ENCODE measurements at regions not wholly inside any gene's neighbourhood (a gene's known extent, or its start where the extent isn't known, plus 50 kb on each side); places are given as distances from the start of the nearest gene placed in this dataset.

DNA sequence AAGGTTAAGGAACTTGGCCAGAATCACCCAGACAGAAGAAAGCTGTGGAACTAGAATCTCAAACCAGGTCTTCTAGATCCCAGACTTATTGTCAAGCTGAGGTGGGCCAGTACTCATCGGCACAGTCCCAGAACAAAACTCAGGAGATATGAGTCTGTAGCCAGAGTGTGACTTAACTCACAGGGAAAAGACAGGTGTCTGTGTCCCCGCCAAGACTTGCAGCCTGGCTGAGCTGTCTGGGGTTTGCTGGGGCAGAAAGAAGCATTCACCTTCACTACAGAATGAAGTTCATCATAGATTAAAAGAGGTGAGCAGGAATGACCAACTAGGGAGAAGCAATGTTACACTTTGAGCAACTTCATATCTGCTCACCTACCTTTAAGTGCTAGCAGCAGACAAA is 257.2 kb downstream of the FOXO1 start:
- TF ChIP-seq TAF1 (IDR thresholded peaks at IDR 0.05; ENCODE audit: borderline replicate concordance, insufficient read depth, low read length) (no peak), FOXP2 (optimal IDR thresholded peaks at IDR 0.05; ENCODE audit: borderline replicate concordance, extremely low read depth, extremely low read length, insufficient read depth) (no peak), SIN3A (IDR thresholded peaks at IDR 0.05; ENCODE audit: borderline replicate concordance, insufficient read depth, low read length) (no peak), POLR2AphosphoS5 (IDR thresholded peaks at IDR 0.05; ENCODE audit: low read depth, low read length) (no peak)
- TF ChIP-seq, protein P1, sequence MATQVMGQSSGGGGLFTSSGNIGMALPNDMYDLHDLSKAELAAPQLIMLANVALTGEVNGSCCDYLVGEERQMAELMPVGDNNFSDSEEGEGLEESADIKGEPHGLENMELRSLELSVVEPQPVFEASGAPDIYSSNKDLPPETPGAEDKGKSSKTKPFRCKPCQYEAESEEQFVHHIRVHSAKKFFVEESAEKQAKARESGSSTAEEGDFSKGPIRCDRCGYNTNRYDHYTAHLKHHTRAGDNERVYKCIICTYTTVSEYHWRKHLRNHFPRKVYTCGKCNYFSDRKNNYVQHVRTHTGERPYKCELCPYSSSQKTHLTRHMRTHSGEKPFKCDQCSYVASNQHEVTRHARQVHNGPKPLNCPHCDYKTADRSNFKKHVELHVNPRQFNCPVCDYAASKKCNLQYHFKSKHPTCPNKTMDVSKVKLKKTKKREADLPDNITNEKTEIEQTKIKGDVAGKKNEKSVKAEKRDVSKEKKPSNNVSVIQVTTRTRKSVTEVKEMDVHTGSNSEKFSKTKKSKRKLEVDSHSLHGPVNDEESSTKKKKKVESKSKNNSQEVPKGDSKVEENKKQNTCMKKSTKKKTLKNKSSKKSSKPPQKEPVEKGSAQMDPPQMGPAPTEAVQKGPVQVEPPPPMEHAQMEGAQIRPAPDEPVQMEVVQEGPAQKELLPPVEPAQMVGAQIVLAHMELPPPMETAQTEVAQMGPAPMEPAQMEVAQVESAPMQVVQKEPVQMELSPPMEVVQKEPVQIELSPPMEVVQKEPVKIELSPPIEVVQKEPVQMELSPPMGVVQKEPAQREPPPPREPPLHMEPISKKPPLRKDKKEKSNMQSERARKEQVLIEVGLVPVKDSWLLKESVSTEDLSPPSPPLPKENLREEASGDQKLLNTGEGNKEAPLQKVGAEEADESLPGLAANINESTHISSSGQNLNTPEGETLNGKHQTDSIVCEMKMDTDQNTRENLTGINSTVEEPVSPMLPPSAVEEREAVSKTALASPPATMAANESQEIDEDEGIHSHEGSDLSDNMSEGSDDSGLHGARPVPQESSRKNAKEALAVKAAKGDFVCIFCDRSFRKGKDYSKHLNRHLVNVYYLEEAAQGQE (IDR thresholded peaks at IDR 0.05; ENCODE audit: insufficient read depth in 1 of 2, low read depth in 2 of 2, low read length in 2 of 2): no peak

DNA sequence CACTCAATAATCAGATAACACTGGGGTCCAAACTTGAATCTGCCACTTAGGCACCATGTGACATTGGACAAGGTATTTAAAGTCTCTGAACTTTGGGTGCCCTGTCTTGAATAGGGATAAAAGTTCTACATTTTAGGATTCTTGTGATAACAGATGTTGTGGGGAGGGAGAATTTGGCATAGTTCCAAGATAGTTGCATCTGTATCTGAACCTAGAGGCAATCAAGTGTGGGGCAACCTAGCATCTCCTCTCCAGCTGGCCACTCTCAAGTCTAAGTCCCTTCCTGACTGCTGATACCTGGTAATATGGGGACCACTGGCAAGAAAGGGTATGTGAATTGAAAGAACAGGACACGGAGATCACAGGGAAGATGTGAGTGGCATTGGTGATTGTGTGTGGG is 256.1 kb downstream of the FOXO1 start:
- TF ChIP-seq FOXP2 (optimal IDR thresholded peaks at IDR 0.05; ENCODE audit: borderline replicate concordance, extremely low read depth, extremely low read length, insufficient read depth) (no peak), TAF1 (IDR thresholded peaks at IDR 0.05; ENCODE audit: borderline replicate concordance, insufficient read depth, low read length) (no peak)

DNA sequence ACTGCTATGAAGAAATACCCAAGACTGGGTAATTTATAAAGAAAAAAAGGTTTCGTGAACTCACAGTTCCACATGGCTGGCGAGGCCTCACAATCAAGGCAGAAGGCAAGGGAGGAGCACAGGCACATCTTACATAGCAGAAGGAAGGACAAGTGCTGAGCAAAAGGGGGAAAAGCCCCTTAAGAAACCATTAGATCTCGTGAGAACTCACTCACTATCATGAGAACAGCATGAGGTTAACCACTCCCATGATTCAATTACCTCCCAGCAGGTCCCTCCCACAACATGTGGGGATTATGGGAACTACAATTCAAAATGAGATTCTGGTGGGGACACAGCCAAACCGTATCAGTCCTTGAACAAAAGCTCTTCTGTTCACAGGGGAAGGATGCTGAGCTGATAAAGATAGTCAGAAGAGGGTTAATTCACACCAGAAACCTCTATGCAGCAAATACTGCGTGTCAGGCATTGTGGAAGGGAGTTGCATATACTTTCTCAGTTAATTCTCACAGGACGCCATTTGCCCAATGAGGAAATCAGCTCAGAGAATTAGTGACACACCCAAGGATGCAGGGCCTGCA is 246.2 kb downstream of the FOXO1 start:
- TF ChIP-seq, protein P1 (IDR thresholded peaks at IDR 0.05; ENCODE audit: insufficient read depth in 1 of 2, low read depth in 2 of 2, low read length in 2 of 2): no peak
- no peak for TF ChIP-seq FOXP2 (optimal IDR thresholded peaks at IDR 0.05; ENCODE audit: borderline replicate concordance, extremely low read depth, extremely low read length, insufficient read depth)
- no peak for TF ChIP-seq SIN3A (IDR thresholded peaks at IDR 0.05; ENCODE audit: borderline replicate concordance, insufficient read depth, low read length)
- TF ChIP-seq POLR2AphosphoS5 (IDR thresholded peaks at IDR 0.05; ENCODE audit: low read depth, low read length): no peak
- no peak for TF ChIP-seq TAF1 (IDR thresholded peaks at IDR 0.05; ENCODE audit: borderline replicate concordance, insufficient read depth, low read length)

DNA sequence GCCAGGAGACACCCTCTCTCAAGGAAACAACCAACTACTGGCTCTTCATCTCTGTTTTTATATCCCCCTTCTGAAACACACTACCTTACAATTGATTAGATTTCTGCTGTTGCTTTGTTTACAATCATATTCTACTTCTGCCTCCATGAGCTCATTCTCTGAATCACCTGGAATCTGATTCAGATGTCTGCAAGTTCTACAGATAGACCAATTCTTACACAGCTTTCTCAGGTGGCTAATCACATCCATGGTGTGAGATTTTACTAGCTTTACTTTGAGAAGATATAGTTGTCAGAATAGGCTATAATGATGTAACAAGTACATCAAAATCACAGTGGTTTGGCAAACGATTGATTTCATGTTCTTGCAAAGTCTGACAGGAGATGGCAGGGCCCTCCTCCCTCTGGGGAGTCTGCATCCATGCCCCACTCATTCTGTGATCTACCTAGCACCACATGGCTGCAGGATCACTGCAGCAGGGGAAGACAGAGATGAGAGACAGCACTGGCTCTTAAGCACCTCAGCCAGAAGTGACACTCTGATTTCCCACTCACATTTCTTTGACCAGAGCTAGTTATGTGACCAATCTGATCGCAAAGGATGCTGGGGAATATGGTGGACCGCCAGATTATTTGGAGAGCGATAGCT is 243.7 kb downstream of the FOXO1 start:
- TF ChIP-seq FOXP2 (optimal IDR thresholded peaks at IDR 0.05; ENCODE audit: borderline replicate concordance, extremely low read depth, extremely low read length, insufficient read depth): no peak
- TF ChIP-seq TAF1 (IDR thresholded peaks at IDR 0.05; ENCODE audit: borderline replicate concordance, insufficient read depth, low read length): no peak

DNA sequence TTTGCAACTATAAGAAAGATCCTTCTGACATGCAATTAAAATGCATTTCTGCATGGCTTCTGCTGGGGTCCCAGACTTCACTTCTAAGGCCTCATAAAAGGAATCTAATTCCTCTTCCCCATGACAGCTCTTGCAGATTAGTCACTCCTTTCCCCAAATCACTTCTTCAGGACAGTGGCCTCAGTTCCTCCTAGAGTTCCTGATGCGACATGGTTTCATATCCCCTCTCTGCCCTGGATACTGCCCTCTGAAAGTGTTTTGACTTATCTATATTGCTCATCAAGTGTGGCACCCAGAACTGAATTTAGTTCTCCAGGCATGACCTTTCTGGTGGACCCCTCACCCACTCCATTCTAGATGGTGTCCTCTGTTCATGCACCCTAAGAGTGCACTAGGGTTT is 238.1 kb downstream of the FOXO1 start:
- no peak for TF ChIP-seq TAF1 (IDR thresholded peaks at IDR 0.05; ENCODE audit: borderline replicate concordance, insufficient read depth, low read length)
- TF ChIP-seq, protein P1 (IDR thresholded peaks at IDR 0.05; ENCODE audit: insufficient read depth in 1 of 2, low read depth in 2 of 2, low read length in 2 of 2): no peak
- no peak for TF ChIP-seq POLR2AphosphoS5 (IDR thresholded peaks at IDR 0.05; ENCODE audit: low read depth, low read length)
- no peak for TF ChIP-seq FOXP2 (optimal IDR thresholded peaks at IDR 0.05; ENCODE audit: borderline replicate concordance, extremely low read depth, extremely low read length, insufficient read depth)
- no peak for TF ChIP-seq SIN3A (IDR thresholded peaks at IDR 0.05; ENCODE audit: borderline replicate concordance, insufficient read depth, low read length)

All from PFSK-1 (cell line).